HG03108 (cell line): ENCODE measurements at regions not wholly inside any gene's neighbourhood (a gene's known extent, or its start where the extent isn't known, plus 50 kb on each side); places are given as distances from the start of the nearest gene placed in this dataset.
"Not testable (repeated sequence)": the region's sequence is repeated elsewhere in the genome, so short reads cannot be mapped to it uniquely, and the experiment has no call there.

ENCODE experiments used
- ATAC-seq: cut with Tn5 transposase; IDR thresholded peaks from one replicate; pipeline ENCODE4 v1.9.1; 2021; ENCODE audit warnings: moderate library complexity; ENCODE audit not compliant: unreplicated experiment

DNA sequence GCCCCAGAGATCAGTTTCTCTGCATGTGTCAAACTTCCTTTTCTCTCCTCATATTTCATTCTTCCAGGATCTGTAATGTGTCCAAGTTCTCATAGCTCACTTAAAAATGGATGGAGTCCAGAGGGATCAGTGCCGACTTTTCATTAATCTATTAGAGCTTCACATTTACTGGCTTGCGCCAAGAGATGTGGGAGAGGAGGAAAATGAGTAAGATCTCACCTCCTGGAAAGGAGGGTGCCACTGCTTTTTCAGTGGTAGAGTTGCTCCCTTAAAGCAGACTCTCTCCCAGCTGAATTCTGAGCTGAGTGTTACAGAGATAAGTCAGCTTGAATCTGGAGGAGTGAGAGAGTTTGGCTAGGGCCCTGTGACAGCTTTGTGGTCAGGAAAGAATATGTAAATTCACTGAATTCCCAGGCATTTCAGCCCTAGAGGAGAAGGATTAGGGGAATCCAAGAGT, 175.9 kb downstream of the SOX4 start:
- ATAC-seq, result no peak

DNA sequence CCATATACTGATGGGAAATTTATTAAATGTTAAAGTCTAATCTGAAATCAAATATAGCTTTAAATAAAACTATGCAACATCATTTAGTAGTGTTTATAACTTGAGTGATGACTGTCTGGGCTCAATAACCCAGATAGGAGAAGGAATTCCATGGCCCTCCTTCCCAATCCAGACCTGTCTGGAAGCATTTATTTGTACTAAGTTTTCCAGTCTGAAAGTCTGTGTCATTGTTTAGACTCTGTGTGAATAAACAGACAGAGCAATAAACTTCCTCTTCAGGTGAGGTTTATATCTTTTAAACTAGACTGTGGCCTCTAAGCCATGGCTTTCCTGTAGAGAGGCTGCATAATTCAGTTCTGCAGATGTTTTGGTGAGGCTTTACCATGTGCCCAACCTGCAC, 176.4 kb downstream of the SOX4 start:
- ATAC-seq, result no peak

DNA sequence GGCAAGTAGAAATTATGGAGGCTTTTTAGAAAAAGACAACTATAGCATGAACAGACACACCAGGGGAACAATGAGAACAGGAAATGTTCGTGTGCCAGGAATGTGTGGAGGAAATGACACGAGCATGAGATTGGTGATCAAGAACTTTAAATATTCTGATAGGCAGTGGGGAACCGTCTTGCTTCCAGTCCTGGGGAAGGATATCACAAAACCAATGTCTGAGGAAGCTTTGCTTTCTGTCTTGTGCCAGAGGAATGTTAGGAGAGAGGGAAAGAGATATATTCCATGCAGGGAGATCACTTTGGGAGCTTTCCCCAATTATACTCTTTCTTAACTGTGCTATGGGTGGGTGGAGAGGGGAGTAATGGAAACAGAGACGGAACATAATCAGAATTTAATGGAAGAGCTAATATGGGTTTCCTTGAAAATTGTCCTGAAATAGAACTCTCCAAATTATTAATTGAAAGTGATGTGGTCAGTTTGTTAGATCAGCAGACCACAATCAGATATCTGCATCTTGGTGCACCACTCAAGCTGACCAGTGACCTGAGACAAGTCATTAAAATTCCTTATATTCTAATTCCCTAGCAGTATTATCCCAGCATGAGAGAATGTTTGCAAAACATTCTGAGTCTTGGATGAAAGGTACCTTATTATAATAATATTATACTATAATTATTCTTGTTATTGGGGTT, 178.2 kb downstream of the SOX4 start:
- ATAC-seq, result no peak

DNA sequence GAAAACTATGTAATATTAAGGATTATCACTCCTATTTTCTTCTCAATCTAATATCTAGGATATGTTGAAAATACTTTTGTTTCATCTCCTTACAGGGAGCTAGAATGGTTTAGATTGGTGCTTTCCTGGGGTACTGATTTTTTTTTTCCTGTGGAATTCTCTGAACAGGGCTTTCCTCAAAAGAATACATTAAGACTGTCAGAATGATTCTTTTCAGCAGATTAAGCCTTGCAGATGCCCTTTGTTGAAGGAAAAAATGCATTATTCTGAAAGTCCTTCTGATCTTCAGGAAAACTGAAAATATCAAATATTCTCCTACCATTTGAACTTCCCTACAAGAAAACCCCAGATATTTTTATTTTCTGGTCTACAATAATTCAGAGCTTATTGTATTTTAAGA, 178.9 kb downstream of the SOX4 start:
- ATAC-seq, result no peak

DNA sequence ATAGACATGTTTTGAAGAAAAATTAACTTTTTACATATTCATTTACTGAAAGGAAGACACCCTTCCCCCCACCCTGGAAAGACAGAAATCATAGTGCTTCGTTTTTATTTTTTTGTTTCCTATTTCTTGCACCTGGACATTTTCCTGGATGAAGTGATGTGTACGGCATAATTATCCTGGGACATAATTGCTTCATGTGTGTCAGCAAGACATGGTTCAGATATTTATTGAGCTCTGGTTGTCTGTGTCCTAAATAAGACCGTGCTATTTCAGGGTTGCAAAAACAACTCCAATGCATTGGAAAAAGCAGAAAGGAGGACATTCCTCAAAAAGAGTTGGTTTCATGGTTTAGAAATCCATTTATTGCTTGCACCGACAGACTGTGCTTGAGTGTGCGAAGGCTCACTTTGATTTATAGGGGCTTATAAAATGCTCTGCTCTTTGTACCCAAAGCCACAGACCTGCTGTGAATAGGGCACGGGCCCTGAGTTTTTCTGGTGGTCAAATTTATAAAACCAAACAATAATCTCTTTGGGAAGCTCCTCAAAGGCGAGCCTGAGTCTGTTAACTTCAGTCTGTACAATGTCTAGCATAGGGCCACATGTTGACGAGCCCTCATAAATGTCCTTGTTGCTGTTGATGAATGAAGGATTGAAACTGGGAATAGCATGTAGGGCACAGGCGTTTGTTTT, 179.5 kb downstream of the SOX4 start:
- ATAC-seq, result no peak

DNA sequence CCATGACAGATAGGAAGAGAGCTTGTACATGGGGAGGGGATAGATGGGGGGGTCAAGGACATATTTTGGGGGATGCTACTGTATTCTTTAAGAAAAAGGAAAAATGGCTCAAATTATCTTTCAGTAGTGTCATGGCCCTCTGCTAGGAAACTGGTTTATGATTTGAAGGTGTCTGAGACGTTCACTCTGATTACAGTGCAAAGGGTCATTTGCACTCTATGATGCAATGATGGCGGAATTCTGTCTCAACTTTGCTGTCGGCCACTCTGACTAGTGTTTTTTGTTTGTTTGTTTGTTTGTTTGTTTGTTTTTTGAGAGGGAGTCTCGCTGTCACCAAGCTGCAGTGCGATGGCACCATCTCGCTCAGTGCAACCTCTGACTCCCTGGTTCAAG, 180.0 kb downstream of the SOX4 start:
- no peak for ATAC-seq

DNA sequence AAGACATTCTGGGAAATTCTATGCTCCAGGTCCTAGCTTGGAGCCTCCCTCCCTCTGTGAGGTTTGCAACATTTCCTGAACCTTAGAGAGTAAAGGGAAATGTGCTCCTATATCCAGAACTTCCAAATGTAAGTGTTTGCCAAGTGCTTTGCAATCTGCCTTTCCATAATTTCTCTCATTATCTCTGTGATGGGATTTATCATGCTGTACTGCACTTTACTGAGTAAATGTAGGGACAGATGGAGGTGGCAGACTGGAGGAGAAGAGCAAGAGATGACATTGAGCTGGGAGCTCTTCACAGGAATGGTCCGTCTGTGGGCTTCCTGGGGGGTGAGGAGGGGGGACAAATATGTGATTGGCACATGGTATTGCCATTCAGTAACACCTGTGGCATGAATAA, 184.3 kb downstream of the SOX4 start:
- no peak for ATAC-seq

DNA sequence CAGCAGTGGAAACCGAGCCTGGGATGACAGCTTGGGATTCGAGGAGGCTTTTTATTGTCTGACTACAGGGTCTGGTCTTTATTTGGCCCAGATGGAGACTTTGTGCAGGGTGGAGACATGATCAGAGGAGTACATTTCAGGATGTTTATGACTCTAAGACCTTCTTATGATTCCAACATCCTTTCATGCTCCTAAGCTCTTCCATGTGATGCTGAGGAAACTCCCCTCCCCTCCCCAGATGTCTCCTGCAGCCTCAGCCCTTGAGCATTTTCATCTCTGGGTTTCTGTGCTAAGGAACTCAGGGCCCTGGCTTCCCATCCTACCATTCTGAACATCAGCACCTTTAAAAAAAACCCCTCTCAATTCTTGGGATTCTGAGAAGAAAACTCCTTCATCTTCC, 186.6 kb downstream of the SOX4 start:
- no peak for ATAC-seq

DNA sequence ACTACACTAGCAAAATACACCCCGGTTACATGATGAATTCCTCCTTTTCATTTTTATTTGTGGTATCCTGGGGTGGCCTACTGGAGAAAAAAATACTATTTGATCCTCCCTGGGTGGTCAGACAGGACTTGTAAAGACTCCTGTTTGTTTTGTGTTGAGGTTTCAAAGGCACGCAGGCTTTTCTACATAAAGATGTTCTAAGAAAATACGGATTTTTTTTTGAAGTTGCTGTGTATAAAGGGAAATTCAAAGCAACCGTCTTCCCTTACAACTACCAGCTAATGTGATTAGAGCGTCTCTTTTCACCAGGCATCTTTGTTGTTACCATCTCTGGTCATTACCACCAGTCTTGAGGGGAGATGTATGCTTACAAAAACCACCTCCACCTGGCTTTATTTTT, 187.1 kb downstream of the SOX4 start:
- no peak for ATAC-seq

DNA sequence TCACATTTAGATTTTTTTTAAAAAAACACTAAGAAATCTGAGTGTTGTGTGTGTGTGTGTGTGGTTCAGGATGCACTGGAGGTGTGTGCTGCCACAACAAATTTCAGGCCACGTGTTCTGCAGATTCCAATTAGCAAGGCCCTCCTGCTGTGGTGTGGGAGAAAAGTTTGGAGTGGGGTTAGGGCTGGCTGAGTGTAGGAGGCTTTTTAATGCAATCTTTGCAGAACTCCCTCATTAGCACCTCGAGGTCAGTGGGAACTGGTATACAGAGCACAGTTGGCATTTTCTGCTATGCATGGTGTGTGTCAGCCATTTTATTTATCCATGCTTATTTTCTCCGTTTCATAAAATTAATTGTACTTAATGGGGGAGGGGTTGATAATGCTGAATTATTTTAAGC, 187.6 kb downstream of the SOX4 start:
- ATAC-seq, result no peak

DNA sequence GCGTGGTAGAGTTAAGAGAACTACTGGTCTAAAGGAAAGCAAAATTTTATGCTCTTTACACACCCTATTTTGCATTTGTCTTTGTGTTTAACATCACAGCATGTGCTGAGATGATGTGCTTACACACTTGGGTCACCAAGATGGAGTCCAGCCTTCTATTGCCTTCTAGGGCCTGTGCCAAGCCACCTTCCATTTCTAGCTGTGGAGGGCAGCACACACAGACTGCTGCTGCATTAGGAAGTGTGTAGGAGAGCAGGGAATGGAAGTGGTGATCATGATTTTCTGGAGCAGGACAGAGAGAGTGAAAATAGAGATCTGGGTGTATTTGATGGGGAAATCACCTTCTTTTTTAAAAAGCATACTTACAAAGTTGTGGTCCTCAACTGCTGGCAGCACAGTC, 191.6 kb downstream of the SOX4 start:
- ATAC-seq, result no peak

DNA sequence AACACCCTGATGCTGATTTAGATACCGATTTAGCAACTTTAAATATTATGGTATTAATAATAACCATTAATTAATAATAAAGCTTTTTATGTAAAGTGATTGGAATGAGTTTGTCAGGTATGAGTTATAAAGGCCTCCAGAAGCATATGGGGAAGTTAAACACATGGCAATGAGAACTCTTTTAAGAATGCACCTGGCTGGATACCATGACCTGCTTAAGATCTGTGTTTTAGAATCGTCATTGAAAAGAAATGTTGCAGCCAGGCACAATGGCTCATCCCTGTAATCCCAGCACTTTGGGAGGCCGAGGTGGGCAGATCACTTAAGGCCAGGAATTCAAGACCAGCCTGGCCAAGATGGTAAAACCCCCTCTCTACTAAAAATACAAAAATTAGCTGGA, 197.5 kb downstream of the SOX4 start:
- no peak for ATAC-seq

DNA sequence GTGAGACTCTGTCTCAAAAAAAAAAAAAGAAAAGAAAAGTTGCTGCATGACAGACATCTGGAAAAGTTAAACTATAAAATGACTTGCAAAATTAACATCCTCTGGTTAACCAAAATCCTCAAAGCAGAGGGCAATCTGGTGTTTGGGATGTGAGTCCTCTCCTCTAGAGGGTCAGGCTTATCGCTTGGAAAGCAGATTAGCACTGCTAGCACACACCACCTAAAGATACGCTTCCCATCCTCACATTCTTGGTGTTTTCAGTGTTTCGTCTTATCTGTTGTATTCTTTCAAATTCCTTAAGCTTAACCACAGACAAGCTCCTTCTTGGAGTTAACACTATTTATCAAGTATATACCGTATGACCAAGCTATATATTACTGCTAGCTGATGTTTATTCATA, 198.0 kb downstream of the SOX4 start:
- no peak for ATAC-seq

DNA sequence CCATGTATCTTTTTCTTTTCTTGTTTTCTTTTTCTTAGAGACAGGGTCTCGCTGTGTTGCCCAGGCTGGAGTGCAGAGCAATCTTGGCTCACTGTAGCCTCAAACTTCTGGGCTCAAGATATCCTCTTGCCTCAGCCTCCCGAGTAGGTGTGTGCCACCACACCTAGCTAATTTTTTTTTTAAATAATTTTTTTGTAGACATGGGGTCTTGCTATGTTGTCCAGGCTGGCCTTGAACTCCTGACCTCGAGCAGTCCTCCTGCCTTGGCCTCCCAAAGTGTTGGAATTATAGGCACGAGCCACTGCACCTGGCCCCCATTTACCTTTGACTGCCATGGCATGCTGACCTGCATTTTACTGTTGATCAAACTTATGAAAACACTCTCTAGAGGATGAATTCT, 198.6 kb downstream of the SOX4 start:
- ATAC-seq, result no peak

DNA sequence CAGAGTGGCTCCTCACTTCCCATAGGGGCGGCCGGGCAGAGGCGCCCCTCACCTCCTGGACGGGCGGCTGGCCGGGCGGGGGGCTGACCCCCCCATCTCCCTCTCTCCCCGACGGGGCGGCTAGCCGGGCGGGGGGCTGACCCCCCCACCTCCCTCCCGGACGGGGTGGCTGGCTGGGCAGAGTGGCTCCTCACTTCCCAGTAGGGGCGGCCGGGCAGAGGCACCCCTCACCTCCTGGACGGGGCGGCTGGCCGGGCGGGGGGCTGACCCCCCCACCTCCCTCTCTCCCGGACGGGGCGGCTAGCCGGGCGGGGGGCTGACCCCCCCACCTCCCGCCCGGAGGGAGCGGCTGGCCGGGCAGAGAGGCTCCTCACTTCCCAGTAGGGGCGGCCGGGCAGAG, 203.4 kb downstream of the SOX4 start:
- not testable (repeated sequence) for ATAC-seq

DNA sequence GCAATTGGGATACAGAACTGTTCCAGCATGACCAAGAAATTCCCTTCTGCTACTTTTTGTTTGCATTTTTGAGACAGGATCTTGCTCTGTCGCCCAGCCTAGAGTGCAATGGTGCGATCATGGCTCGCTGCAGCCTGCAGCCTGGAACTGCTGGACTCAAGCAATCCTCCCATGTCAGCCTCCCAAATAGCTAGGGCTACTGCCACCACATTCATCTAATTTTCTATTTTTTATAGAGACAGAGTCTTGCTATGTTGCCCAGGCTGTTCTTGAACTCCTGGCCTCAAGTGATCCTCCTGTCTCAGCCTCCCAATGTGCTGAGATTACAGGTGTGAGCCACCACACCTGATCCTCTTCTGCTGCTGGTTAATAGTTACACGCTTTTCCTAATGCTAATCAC, 204.9 kb downstream of the SOX4 start:
- ATAC-seq, result no peak

DNA sequence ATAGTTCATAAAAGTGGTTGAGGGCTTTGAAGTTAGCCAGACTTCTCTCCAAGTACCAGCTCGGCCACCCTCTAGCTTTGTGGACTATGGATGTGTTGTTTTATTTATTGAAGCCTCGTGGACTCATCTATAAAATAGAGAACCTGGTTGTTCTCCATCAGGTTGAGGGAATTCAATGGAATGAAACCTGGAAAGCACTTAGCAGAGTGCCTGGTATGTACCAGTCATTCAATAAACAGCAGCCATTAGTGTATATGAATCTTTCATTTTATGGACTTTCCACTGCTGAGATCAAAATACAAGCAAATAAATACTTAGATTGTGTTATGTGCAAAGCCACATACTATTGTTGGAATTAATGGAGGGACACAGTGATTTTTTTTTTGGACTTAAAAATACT, 206.8 kb downstream of the SOX4 start:
- no peak for ATAC-seq

DNA sequence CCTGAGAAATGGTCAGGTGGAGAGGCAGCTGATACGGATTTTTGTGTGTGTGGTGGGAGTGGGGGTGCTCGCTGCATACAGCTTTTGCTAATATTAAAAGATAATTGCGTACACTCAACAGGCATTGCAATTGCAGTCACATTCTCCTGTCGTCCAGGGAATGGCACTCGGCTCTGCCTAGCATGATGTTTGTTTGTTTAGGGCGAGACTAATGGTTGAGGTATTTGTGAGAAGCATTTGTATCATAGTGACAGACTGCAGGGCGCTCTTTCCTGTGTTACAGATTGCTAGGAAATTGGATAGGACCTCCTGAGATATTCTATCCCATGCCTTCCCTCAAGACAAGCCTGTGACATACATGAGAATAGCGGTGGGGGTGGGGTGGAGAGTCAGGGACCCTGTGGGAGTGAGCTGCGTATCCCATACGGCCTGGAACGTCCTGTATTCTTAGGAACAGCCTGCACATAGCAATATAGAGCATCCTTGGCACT, 207.4 kb downstream of the SOX4 start:
- no peak for ATAC-seq

DNA sequence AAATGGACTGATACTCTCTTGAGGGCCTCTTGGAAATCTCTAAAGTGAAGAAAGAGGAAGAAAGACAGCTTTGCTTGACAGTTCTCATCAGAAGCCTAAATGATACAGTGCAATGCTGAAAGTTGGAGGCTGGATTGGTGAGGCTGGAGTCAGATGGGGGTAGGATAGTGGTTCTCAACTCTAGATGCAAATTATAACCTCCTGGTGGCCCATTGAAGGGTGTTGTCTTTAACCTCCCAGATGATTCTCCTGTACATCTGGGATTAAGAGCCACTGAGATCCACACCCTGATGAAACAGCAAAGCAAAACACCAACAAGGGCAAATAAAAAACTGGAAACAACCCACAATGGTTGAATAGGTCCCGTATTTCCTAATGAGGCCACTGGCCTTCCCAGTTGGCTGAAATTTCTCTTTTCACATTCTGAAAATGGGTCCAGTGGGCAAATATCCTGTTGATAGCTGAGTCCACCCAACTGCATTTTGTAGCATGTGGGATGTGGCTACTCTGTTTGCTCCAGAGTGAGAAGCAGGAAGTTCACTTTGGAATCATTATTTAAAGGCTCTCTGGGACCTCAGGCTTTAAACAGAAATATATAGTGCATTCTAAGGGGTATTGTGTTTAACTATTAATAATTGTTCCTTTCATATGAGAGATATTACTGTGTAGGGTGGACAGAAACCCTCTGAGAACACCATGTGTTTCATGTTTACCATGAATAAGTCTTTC, 208.1 kb downstream of the SOX4 start:
- no peak for ATAC-seq

DNA sequence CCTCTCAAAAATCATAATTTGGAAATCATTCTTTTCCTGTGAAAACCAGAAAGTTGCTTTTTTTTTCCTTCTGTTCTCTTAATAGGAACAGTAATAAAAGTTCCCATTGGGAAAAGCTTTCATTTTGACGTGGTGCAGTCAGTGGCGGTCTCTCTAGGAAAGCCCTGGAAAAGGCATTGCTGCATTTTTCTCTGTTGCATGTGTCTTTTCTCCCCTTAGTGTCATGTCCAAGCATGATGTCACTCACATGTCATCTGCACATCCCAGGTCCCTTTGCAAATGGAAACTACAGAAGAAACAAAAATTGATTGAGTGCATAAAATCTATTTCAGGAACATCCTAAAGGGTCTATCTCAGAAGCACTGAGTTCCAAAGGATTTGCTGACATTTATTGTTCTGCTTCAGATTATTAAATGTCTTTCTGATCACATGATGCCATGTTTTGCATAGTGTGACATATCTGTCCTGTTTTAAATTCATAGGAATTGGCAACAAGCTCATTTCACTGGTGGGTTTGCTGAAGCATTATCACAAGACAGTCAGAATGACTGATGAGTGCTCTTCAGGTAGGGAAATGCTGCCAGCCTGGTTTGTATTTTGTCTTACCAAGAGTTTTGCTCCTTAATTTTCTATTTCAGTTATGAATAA, 208.7 kb downstream of the SOX4 start:
- no peak for ATAC-seq

DNA sequence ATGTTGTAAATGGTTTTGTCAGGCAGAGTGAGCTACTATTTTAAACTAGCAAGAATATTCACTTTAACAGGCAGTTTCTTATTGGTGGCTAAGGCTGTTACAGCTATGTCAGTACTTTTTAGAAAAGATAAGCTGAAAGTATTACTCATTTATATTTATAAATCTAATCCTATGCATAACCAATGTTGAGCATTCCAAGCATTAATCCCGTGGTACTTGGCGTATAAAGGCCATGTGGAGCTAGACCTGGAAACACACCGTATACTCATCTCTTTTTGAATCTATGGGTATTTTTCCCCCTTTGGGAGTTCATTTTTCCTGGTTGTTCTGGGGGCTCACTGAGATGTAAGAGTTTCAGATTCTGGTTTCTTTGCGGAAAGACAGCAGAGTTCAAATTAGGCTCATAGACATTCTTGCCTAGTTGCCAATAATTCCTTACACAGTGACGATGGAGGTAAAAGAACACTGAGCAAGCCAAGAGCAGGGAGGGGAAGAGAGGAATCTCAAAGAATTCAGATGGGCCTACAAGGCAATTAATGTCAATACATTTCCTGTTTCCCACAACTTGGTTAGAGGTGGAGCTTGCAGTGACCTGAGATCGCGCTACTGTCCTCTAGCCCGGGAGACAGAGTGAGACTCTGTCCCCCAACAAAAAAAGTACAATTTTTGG, 211.5 kb downstream of the SOX4 start:
- ATAC-seq, result no peak
